Mesodermal cell (in vitro differentiated cells): ENCODE measurements at regions not wholly inside any gene's neighbourhood (a gene's known extent, or its start where the extent isn't known, plus 50 kb on each side); places are given as distances from the start of the nearest gene placed in this dataset.
"Not testable (repeated sequence)": the region's sequence is repeated elsewhere in the genome, so short reads cannot be mapped to it uniquely, and the experiment has no call there.

ENCODE experiments used
- H3K27ac ChIP-seq: 2 replicates; pipeline ENCODE4 v1.7.0; 2013; ENCODE audit warnings: mild to moderate bottlenecking, low read depth, low read length, moderate library complexity; ENCODE audit not compliant: severe bottlenecking
- H3K36me3 ChIP-seq: 2 replicates; pipeline ENCODE4 v1.7.1; 2013; ENCODE audit warnings: mild to moderate bottlenecking, low read length, moderate library complexity; ENCODE audit not compliant: control insufficient read depth, insufficient read depth
- H3K4me1 ChIP-seq: one replicate; pipeline ENCODE4 v1.7.1; 2013; ENCODE audit warnings: mild to moderate bottlenecking, low read length; ENCODE audit not compliant: insufficient read depth, control insufficient read depth, poor library complexity, severe bottlenecking
- H3K4me3 ChIP-seq: 2 replicates; pipeline ENCODE4 v1.7.0; 2013; ENCODE audit warnings: low read length, control low read depth, mild to moderate bottlenecking; ENCODE audit not compliant: insufficient read depth, poor library complexity, severe bottlenecking; ENCODE audit errors: extremely low read depth
- H3K9me3 ChIP-seq: 2 replicates; pipeline ENCODE4 v1.7.1; 2013; ENCODE audit warnings: mild to moderate bottlenecking, low read length, moderate library complexity; ENCODE audit not compliant: control insufficient read depth
- WGBS, 2 experiments: methylation state at CpG; one replicate each; pipeline ENCODE4 v1.1.5; 2013; ENCODE audit warnings: missing lambda C conversion rate in 2 of 2; ENCODE audit not compliant: insufficient coverage in 2 of 2; 5-methylcytosine and 5-hydroxymethylcytosine counted together

- not testable (repeated sequence) for H3K4me1 ChIP-seq, H3K27ac ChIP-seq, H3K36me3 ChIP-seq, H3K9me3 ChIP-seq, H3K4me3 ChIP-seq
- 86 to 100% methylated on average over 1 of the region's 3 CpGs for WGBS, 2 experiments
Measured at GRCh38 chr4:116112861-116113260, 972.5 kb downstream of the TRAM1L1 start.

GRCh38 chr4:116110713-116111112 lies 974.7 kb downstream of the TRAM1L1 start:
- Histone ChIP-seq H3K9me3 (no peaks in the 10 kb centered on the region), H3K27ac (no peak overlapping the region), H3K4me3 (no peak overlapping the region), H3K4me1 (no peaks in the 10 kb centered on the region), H3K36me3 (no peaks in the 10 kb centered on the region)
- 93 to 100% methylated on average over 1 to 2 of the region's 3 CpGs for WGBS, 2 experiments

DNA sequence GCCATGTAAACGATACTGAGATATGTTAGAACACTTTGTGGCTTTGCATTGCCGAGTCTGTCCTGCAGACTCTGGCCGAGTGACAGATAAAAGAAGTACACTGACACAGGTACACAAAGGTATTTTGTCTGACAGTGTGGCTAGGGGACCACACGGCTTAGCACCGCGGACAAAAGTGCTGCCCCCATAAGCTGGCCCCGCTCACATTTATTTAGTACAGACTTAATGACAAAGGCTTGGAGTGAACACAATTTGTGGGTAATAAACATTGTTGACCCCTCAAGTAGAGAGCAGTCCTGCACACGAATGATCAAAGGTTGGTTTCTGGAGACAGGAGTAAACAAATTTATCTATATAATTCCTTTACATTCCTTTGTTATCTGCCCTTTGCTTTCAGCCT lies 976.8 kb downstream of the TRAM1L1 start:
- H3K4me3 ChIP-seq: no peak overlapping the region
- no peaks in the 10 kb centered on the region for H3K9me3 ChIP-seq
- no peaks in the 10 kb centered on the region for H3K36me3 ChIP-seq
- H3K4me1 ChIP-seq: no peaks in the 10 kb centered on the region
- WGBS, 2 experiments: 100% methylated on average over 2 to 4 of the region's 8 CpGs
- no peak overlapping the region for H3K27ac ChIP-seq

DNA sequence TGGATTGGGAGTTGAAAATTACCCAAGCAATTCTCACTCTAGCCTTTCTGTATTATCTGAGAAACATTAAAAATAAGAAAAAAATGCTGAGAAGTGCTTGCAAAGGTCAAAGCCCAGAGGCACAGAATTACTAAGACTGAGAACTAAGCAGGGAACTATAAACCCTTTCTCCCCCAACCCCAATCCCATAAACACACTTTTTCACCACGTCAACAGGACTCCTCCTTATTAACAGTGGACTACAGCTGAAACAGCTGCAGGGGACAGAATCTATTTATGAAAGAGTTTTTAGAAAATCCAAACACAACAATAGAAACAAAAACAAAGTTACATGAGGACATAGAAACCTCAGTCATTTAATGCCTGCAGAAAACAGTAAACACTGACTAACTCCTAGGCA lies 984.1 kb downstream of the TRAM1L1 start:
- Histone ChIP-seq H3K27ac (no peak overlapping the region), H3K9me3 (peaks cover 19% of the 10 kb centered on the region), H3K4me3 (no peak overlapping the region), H3K36me3 (no peaks in the 10 kb centered on the region), H3K4me1 (no peaks in the 10 kb centered on the region)
- WGBS, 2 experiments: no CpG with 5 or more reads among the region's 1 CpG

DNA sequence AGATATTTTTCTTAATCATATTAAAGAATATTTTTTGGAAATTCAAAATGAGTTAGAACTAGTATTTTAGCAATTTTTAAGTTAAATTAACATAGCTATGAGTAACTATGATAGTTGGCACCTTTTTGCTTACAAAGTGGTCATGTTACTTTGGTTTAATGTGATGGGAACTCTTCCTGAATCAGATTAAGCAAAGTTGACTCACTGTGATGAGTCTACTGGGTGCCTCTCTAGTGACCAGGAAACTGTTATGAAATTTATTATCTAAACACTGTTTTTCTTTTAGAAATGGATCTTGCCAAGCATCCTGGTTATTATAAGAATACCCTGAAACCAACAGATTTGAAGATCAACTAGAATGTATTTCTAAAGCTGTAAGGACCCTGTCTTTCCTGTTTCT lies 985.8 kb downstream of the TRAM1L1 start:
- Histone ChIP-seq H3K27ac (no peak overlapping the region), H3K36me3 (no peaks in the 10 kb centered on the region)

DNA sequence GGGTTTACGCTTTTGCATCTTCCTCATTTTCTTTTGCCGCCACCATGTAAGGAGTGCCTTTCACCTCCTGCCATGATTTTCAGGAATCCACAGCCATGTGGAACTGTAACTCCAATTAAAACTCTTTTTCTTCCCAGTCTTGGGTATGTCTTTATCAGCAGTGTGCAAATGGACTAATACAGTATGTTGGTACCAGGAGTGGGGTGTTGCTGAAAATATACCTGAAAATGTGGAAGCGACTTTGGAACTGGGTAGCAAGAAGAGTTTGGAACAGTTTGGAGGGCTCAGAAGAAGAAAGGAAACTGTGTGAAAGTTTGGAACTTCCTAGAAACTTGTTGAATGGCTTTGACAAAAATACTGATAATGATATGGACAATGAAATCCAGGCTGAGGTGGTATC lies 983.9 kb upstream of the NDST4 start:
- not testable (repeated sequence) for H3K36me3 ChIP-seq, H3K4me1 ChIP-seq, H3K4me3 ChIP-seq, H3K27ac ChIP-seq
- H3K9me3 ChIP-seq: peaks cover 19% of the 10 kb centered on the region
- WGBS, 2 experiments: 88% methylated on average over 1 to 3 of the region's 3 CpGs

More for the DNA sequence above, 985.8 kb downstream of the TRAM1L1 start:
- H3K4me3 ChIP-seq: no peak overlapping the region
- peaks cover 19% of the 10 kb centered on the region for H3K9me3 ChIP-seq
- H3K4me1 ChIP-seq: no peaks in the 10 kb centered on the region

DNA sequence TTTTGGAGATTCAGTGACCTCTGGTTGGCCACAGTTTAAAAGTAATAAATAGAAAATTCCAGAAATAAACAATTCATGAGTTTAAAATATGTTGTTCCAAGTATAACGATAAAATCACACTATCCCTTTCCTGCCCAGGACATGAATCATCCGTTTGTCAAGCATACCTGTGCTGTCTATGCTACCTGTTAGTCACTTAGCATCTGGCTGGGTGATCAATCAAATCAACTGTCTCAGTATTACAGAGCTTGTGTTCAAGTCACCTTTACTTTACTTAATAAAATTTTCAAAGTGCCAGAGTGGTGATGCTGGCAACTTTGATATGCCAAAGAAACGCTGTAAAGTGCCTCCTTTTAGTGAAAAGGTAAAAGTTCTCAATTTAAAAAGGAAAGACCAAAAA lies 979.5 kb upstream of the NDST4 start:
- H3K4me3 ChIP-seq: no peak overlapping the region
- 86 to 88% methylated on average over 2 to 3 of the region's 3 CpGs for WGBS, 2 experiments
- H3K27ac ChIP-seq: no peak overlapping the region
- H3K9me3 ChIP-seq: peaks cover 15% of the 10 kb centered on the region
- no peaks in the 10 kb centered on the region for H3K36me3 ChIP-seq
- H3K4me1 ChIP-seq: no peaks in the 10 kb centered on the region

DNA sequence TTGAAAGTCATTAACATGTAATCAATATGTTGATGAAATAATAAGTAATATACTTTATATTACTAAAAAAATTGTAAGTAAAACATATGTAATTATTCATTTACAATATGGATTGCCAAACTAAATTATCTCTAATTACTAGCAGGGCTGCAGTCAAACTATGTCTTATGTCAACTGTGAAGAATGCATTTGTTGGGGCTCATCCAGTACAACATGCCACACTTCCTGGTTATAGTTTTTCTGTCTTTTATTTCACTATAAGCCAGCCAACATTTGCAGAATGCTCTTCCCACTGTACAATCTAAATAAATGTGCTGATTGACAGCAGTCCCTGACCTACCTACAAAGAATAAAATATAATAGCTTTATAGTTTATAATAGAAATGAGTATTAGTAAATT lies 975.4 kb upstream of the NDST4 start:
- H3K9me3 ChIP-seq: no peaks in the 10 kb centered on the region
- H3K36me3 ChIP-seq: no peaks in the 10 kb centered on the region
- H3K4me3 ChIP-seq: no peak overlapping the region
- H3K4me1 ChIP-seq: no peaks in the 10 kb centered on the region
- no peak overlapping the region for H3K27ac ChIP-seq

DNA sequence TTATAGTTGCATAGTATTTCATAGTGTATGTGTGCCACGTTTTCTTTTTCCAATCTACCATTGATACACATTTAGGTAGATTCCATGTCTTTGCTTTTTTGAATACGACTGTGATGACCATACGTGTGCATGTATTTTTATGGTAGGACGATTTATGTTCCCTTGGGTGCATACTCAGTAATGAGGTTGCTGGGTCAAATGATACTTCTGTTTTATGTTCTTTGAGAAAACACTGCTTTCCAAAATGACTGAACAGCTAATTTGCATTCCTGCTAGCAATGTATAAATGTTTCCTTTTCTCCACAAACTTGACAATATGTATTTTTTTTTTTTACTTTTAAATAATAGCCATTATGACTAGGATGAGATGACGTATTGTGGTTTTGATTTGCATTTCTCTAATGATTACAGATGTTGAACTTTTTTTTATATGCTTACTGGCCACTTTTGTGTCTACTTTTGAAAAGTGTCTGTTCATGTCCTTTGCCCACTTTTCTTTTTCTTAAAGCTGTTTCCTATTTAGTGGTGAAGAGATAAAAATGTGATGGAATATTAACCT lies 969.5 kb upstream of the NDST4 start:
- Histone ChIP-seq H3K4me3 (no peak overlapping the region), H3K36me3 (no peaks in the 10 kb centered on the region), H3K27ac (no peak overlapping the region), H3K4me1 (no peaks in the 10 kb centered on the region), H3K9me3 (peaks cover 4% of the 10 kb centered on the region)
- 100% methylated on average over 1 of the region's 5 CpGs for WGBS, 2 experiments

DNA sequence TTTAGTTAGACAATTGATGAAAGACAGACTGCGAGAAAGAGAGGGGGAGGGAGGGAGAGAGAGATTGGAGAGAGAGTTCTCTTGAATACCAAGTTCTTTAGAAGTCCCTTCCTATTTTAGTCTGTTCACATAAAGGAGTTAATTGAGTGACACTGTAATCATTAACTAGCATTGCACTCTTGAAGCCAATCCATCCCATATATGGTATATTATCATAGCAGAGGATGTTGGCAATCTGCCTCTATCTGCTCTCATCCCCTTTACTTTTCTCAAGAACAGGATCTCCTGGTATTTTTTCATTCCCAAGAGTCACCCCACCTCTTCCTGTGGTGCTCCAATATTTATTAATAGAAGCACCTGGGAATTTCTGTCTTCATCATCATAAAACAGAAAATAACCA lies 959.6 kb upstream of the NDST4 start:
- Histone ChIP-seq H3K4me3 (no peak overlapping the region), H3K9me3 (no peaks in the 10 kb centered on the region), H3K27ac (no peak overlapping the region), H3K4me1 (no peaks in the 10 kb centered on the region), H3K36me3 (no peaks in the 10 kb centered on the region)
- no CpG with 5 or more reads among the region's 1 CpG for WGBS, 2 experiments

DNA sequence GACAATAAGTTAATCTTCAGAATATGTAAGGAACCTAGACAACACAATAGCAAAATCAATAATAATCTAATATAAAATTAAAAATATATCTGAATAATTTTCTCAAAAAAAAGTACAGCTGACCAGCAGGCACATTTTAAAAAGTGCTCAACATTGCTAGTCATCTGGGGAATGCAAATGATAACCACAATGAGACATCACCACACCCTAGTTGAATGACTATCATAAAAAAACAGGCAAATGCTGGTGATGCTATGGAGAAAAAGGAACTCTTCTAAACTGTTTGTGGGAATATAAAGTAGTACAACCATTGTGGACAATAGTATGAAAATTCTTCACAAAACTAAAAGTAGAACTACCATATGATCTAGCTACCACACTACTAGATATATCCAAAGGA lies 956.9 kb upstream of the NDST4 start:
- peaks cover 3% of the 10 kb centered on the region for H3K9me3 ChIP-seq
- H3K4me1 ChIP-seq: no peaks in the 10 kb centered on the region
- H3K36me3 ChIP-seq: no peaks in the 10 kb centered on the region
- H3K4me3 ChIP-seq: no peak overlapping the region
- H3K27ac ChIP-seq: no peak overlapping the region
